ENCODE measurements at regions not wholly inside any gene's neighbourhood (a gene's known extent, or its start where the extent isn't known, plus 50 kb on each side); places are given as distances from the start of the nearest gene placed in this dataset.
"Not testable (repeated sequence)": the region's sequence is repeated elsewhere in the genome, so short reads cannot be mapped to it uniquely, and the experiment has no call there.

DNA sequence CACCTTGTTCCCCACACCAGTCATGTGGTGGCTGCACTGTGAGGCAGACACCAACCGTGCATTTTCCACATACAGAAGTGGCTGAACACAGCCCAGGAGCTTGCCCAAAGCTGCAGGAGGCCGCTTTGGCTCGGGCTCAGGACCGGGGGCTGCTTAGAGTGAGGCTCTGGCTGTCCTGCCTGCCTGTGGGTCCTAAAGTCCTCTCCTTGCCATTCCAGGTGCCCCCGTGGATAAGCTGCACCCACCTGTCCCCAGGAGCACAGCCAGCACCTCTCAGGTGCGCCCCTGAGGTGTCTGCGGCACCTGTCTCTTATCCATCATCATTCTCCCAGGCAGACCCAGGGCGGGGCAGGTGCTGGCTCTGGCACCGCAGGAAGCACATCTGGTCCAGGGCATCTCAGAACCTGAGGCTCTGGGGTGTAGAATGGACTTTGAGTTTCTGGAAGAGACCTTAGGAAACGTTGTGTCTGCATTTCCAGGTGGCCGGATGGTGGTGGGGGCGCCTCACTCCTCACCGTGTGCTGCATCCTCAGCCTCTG lies 180.5 kb upstream of the ZNF469 start:
- H3K18ac ChIP-seq (ENCODE audit: low read length): no peak overlapping the region
- H3K36me3 ChIP-seq (replicated peaks in 1 of 2; ENCODE audit: control insufficient read depth in 2 of 2, insufficient read depth in 2 of 2, low read length in 2 of 2): no peaks in the 10 kb centered on the region
- H3K27me3 ChIP-seq (ENCODE audit: control insufficient read depth in 3 of 3, insufficient read depth in 3 of 3, low read depth in 1 of 3, low read length in 3 of 3): no peaks in the 10 kb centered on the region
- no peak overlapping the region for H2BK12ac ChIP-seq (ENCODE audit: low read length)
- no peak overlapping the region for H2BK120ac ChIP-seq (ENCODE audit: low read depth, low read length)
- no peak overlapping the region for H3K4me3 ChIP-seq (ENCODE audit: low read length in 2 of 2)
- no peak for DNase-seq (ENCODE audit: low spot score)
- H4K8ac ChIP-seq (ENCODE audit: low read depth, low read length): peak overlapping the region; percentile 3
- H4K91ac ChIP-seq (ENCODE audit: low read depth, low read length, poor library complexity): no peak overlapping the region
- no peak overlapping the region for H2BK15ac ChIP-seq (ENCODE audit: low read length)
- no peaks in the 10 kb centered on the region for H3K79me1 ChIP-seq (ENCODE audit: low read depth, low read length)
- H2BK5ac ChIP-seq (ENCODE audit: low read length): no peak overlapping the region
- WGBS, 2 donors (ENCODE audit: extremely low coverage in 2 of 2, insufficient read length in 2 of 2, insufficient replicate concordance in 1 of 2): no CpG with 5 or more reads among the region's 13 CpGs
- H3K27ac ChIP-seq (replicated peaks; ENCODE audit: low read length): no peak overlapping the region
- H3K14ac ChIP-seq (ENCODE audit: low read length): no peak overlapping the region
- H3K23ac ChIP-seq (ENCODE audit: low read depth, low read length, poor library complexity): no peak overlapping the region
- H2AFZ ChIP-seq (ENCODE audit: low read length): no peak overlapping the region
- H3K9ac ChIP-seq (ENCODE audit: low read depth, low read length, poor library complexity): no peak overlapping the region
- no peaks in the 10 kb centered on the region for H3K9me3 ChIP-seq (replicated peaks in 1 of 2; ENCODE audit: control insufficient read depth in 2 of 2, insufficient read depth in 1 of 2, low read depth in 1 of 2, low read length in 2 of 2)
- H3K4me1 ChIP-seq (ENCODE audit: control insufficient read depth in 2 of 2, insufficient read depth in 1 of 2, low read depth in 1 of 2, low read length in 2 of 2): peaks cover 0 to 2% of the 10 kb centered on the region in 2 donors
- H2AK5ac ChIP-seq (ENCODE audit: low read depth, low read length): no peak overlapping the region
- no peak overlapping the region for H3K4ac ChIP-seq (ENCODE audit: low read length)
- no peak overlapping the region for H3K4me2 ChIP-seq (ENCODE audit: insufficient read depth, low read length, poor library complexity, severe bottlenecking)

GRCh38 chr16:88202856-88203681 lies 179.7 kb upstream of the ZNF469 start:
- H3K79me1 ChIP-seq (ENCODE audit: low read depth, low read length); H2BK120ac ChIP-seq (ENCODE audit: low read depth, low read length); H2BK12ac ChIP-seq (ENCODE audit: low read length); DNase-seq (ENCODE audit: low spot score); H3K27me3 ChIP-seq (ENCODE audit: control insufficient read depth in 3 of 3, insufficient read depth in 3 of 3, low read depth in 1 of 3, low read length in 3 of 3); H4K8ac ChIP-seq (ENCODE audit: low read depth, low read length); H2AK5ac ChIP-seq (ENCODE audit: low read depth, low read length); H3K4ac ChIP-seq (ENCODE audit: low read length); H3K14ac ChIP-seq (ENCODE audit: low read length); H3K23ac ChIP-seq (ENCODE audit: low read depth, low read length, poor library complexity); H3K4me3 ChIP-seq (ENCODE audit: low read length in 2 of 2); H3K4me2 ChIP-seq (ENCODE audit: insufficient read depth, low read length, poor library complexity, severe bottlenecking); H3K18ac ChIP-seq (ENCODE audit: low read length); H3K9me3 ChIP-seq (replicated peaks in 1 of 2; ENCODE audit: control insufficient read depth in 2 of 2, insufficient read depth in 1 of 2, low read depth in 1 of 2, low read length in 2 of 2); H2AFZ ChIP-seq (ENCODE audit: low read length); H3K9ac ChIP-seq (ENCODE audit: low read depth, low read length, poor library complexity); H3K36me3 ChIP-seq (replicated peaks in 1 of 2; ENCODE audit: control insufficient read depth in 2 of 2, insufficient read depth in 2 of 2, low read length in 2 of 2); H4K91ac ChIP-seq (ENCODE audit: low read depth, low read length, poor library complexity); H3K27ac ChIP-seq (replicated peaks; ENCODE audit: low read length); H3K4me1 ChIP-seq (ENCODE audit: control insufficient read depth in 2 of 2, insufficient read depth in 1 of 2, low read depth in 1 of 2, low read length in 2 of 2): not testable (repeated sequence)
- Histone ChIP-seq H2BK5ac (ENCODE audit: low read length) (peak overlapping the region; percentile 24), H2BK15ac (ENCODE audit: low read length) (peak overlapping the region; percentile 17)
- whole genome bisulfite sequencing, 2 donors (ENCODE audit: extremely low coverage in 2 of 2, insufficient read length in 2 of 2, insufficient replicate concordance in 1 of 2): no CpG with 5 or more reads among the region's 37 CpGs

DNA sequence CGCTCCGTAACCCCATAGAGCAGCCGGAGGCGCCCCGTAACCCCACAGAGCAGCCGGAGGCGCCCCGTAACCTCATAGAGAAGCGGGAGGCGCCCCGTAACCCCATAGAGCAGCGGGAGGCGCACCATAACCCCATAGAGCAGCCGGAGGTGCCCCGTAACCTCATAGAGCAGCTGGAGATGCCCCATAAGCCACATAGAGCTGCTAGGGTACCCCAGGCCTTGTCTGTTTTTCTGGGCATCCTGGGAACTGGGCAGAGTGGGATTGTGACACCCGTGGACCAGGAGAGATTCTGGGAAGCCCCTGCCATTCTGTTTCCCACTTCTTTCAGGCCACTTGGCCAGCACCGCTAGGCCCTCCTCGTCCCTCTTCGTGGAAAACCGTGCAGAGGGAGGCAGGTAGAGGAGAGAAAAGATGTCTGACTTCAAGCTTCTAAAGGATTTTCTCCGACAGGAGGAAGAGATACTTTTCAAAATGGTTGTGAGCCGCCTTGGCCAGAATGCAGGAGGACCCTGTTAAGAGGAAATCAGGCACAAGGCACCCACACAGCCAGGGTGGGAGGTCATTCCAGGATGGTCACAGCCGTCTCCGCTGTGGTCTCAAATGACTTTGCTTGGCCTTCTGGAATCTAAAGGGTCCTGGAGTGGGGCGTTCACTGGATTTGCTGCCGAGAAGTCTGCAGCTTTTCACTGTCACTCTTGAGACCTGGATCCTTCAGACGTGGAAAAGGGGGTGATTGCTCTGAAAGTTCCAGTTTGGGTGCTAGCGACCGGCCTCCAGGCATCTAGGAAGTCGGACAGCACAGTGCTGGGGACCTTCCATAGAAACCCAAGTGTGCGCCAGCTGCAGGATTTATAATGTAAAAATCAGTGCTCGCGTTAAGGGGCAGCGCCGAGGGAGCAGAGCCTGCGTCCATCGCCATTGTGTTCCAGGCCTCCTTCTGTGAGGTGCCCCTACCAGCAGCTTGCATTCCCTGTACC lies 178.3 kb upstream of the ZNF469 start:
- H3K14ac ChIP-seq (ENCODE audit: low read length); H3K27ac ChIP-seq (replicated peaks; ENCODE audit: low read length); H3K36me3 ChIP-seq (replicated peaks in 1 of 2; ENCODE audit: control insufficient read depth in 2 of 2, insufficient read depth in 2 of 2, low read length in 2 of 2); DNase-seq (ENCODE audit: low spot score); H2BK15ac ChIP-seq (ENCODE audit: low read length); H3K9ac ChIP-seq (ENCODE audit: low read depth, low read length, poor library complexity); H2AFZ ChIP-seq (ENCODE audit: low read length); H3K4me3 ChIP-seq (ENCODE audit: low read length in 2 of 2); H3K4me2 ChIP-seq (ENCODE audit: insufficient read depth, low read length, poor library complexity, severe bottlenecking); H3K18ac ChIP-seq (ENCODE audit: low read length); H4K8ac ChIP-seq (ENCODE audit: low read depth, low read length); H3K9me3 ChIP-seq (replicated peaks in 1 of 2; ENCODE audit: control insufficient read depth in 2 of 2, insufficient read depth in 1 of 2, low read depth in 1 of 2, low read length in 2 of 2); H4K91ac ChIP-seq (ENCODE audit: low read depth, low read length, poor library complexity); H3K27me3 ChIP-seq (ENCODE audit: control insufficient read depth in 3 of 3, insufficient read depth in 3 of 3, low read depth in 1 of 3, low read length in 3 of 3); H2AK5ac ChIP-seq (ENCODE audit: low read depth, low read length); H2BK120ac ChIP-seq (ENCODE audit: low read depth, low read length); H2BK12ac ChIP-seq (ENCODE audit: low read length); H3K4ac ChIP-seq (ENCODE audit: low read length); H3K79me1 ChIP-seq (ENCODE audit: low read depth, low read length); H3K4me1 ChIP-seq (ENCODE audit: control insufficient read depth in 2 of 2, insufficient read depth in 1 of 2, low read depth in 1 of 2, low read length in 2 of 2); H2BK5ac ChIP-seq (ENCODE audit: low read length); H3K23ac ChIP-seq (ENCODE audit: low read depth, low read length, poor library complexity): not testable (repeated sequence)
- WGBS, 2 donors (ENCODE audit: extremely low coverage in 2 of 2, insufficient read length in 2 of 2, insufficient replicate concordance in 1 of 2): no CpG with 5 or more reads among the region's 37 CpGs

- not testable (repeated sequence) for H3K27ac ChIP-seq (replicated peaks; ENCODE audit: low read length); H3K9me3 ChIP-seq (replicated peaks in 1 of 2; ENCODE audit: control insufficient read depth in 2 of 2, insufficient read depth in 1 of 2, low read depth in 1 of 2, low read length in 2 of 2); H3K18ac ChIP-seq (ENCODE audit: low read length); H3K4me1 ChIP-seq (ENCODE audit: control insufficient read depth in 2 of 2, insufficient read depth in 1 of 2, low read depth in 1 of 2, low read length in 2 of 2); H3K14ac ChIP-seq (ENCODE audit: low read length); H2BK120ac ChIP-seq (ENCODE audit: low read depth, low read length); H2BK12ac ChIP-seq (ENCODE audit: low read length); H4K91ac ChIP-seq (ENCODE audit: low read depth, low read length, poor library complexity); H3K4me3 ChIP-seq (ENCODE audit: low read length in 2 of 2); H3K79me1 ChIP-seq (ENCODE audit: low read depth, low read length); H3K4ac ChIP-seq (ENCODE audit: low read length); H3K9ac ChIP-seq (ENCODE audit: low read depth, low read length, poor library complexity); H3K27me3 ChIP-seq (ENCODE audit: control insufficient read depth in 3 of 3, insufficient read depth in 3 of 3, low read depth in 1 of 3, low read length in 3 of 3); H2AK5ac ChIP-seq (ENCODE audit: low read depth, low read length); H2AFZ ChIP-seq (ENCODE audit: low read length); H2BK5ac ChIP-seq (ENCODE audit: low read length); H3K23ac ChIP-seq (ENCODE audit: low read depth, low read length, poor library complexity); H2BK15ac ChIP-seq (ENCODE audit: low read length); DNase-seq (ENCODE audit: low spot score); H4K8ac ChIP-seq (ENCODE audit: low read depth, low read length); H3K36me3 ChIP-seq (replicated peaks in 1 of 2; ENCODE audit: control insufficient read depth in 2 of 2, insufficient read depth in 2 of 2, low read length in 2 of 2); H3K4me2 ChIP-seq (ENCODE audit: insufficient read depth, low read length, poor library complexity, severe bottlenecking)
- WGBS, 2 donors (ENCODE audit: extremely low coverage in 2 of 2, insufficient read length in 2 of 2, insufficient replicate concordance in 1 of 2): no CpG with 5 or more reads among the region's 17 CpGs
These were observed 177.3 kb upstream of the ZNF469 start for GRCh38 chr16:88205482-88205881.

All from neuronal stem cell (in vitro differentiated cells).